Transverse colon (tissue), 4 donors: ENCODE measurements at regions not wholly inside any gene's neighbourhood (a gene's known extent, or its start where the extent isn't known, plus 50 kb on each side); places are given as distances from the start of the nearest gene placed in this dataset.

ENCODE experiments used
- DNase-seq: peaks from one replicate; pipeline ENCODE4 v3.0.0-alpha.2; 2019
- H3K27ac ChIP-seq, 4 donors: fragments of 200-600 bp; sonication (generic); 2 replicates each; pipeline ENCODE4 v1.5.1; 2016 to 2018; ENCODE audit warnings: inconsistent platforms in 4 of 4
- H3K27me3 ChIP-seq: fragments of 200-600 bp; sonication (generic); 2 replicates; pipeline ENCODE4 v1.5.1; 2017; ENCODE audit warnings: inconsistent platforms
- H3K36me3 ChIP-seq, 4 donors: fragments of 200-600 bp; sonication (generic); 2 replicates each; pipeline ENCODE4 v1.5.1; 2017 to 2019; ENCODE audit warnings: inconsistent platforms in 4 of 4
- H3K4me1 ChIP-seq, 4 donors: fragments of 200-600 bp; sonication (generic); 2 replicates each; pipeline ENCODE4 v1.5.1; 2017 to 2020; ENCODE audit warnings: inconsistent platforms in 4 of 4
- H3K4me3 ChIP-seq, 4 donors: fragments of 200-600 bp; sonication (generic); 1 replicate in 1 of 4; 2 replicates in 3 of 4; pipeline versions ENCODE4 v1.5.1 to v1.6.1; 2017 to 2019; ENCODE audit warnings: inconsistent platforms in 4 of 4
- H3K9me3 ChIP-seq, 2 donors: fragments of 200-600 bp; sonication (generic); 2 replicates each; pipeline ENCODE4 v1.5.1; 2017 to 2019; ENCODE audit warnings: inconsistent platforms in 2 of 2
- CTCF ChIP-seq, 5 experiments: fragments of 200-600 bp in 3 of 5; fragments of 450-650 bp in 2 of 5; sonication (generic) in 3 of 5; IDR thresholded peaks; 1 replicate in 2 of 5; 2 replicates in 3 of 5; pipeline ENCODE4 v1.5.1; 2016 to 2017; ENCODE audit warnings: antibody characterized with exemption in 5 of 5, inconsistent platforms in 3 of 5, mild to moderate bottlenecking in 2 of 5, moderate library complexity in 1 of 5
- EP300 ChIP-seq: sonication (generic); formaldehyde crosslinking; IDR thresholded peaks from one replicate; pipeline ENCODE4 v1.6.1; 2017; ENCODE audit warnings: antibody characterized with exemption, low read depth
- POLR2A ChIP-seq: fragments of 450-650 bp; IDR thresholded peaks from one replicate; pipeline ENCODE4 v1.6.1; 2016; ENCODE audit warnings: antibody characterized with exemption, mild to moderate bottlenecking, moderate library complexity
- POLR2AphosphoS5 ChIP-seq, 3 donors: sonication (generic); formaldehyde crosslinking; IDR thresholded peaks; one replicate each; pipeline ENCODE4 v1.6.1; 2016; ENCODE audit warnings: antibody characterized with exemption in 3 of 3
- WGBS, 2 donors: methylation state at CpG; one replicate each; pipeline ENCODE4 v1.1.5; 2018; ENCODE audit warnings: low coverage in 1 of 2; 5-methylcytosine and 5-hydroxymethylcytosine counted together
- in situ Hi-C, 4 donors: fragments of 200-750 bp; cut with MboI; loops; one replicate each; pipeline versions ENCODE4 v1.15.0 to v1.15.1; 2017; ENCODE audit warnings: low sequenced_read_pairs in 3 of 4, low pct_ligation_motif_present in 1 of 4, low pct_unique_long_range_greater_than_20kb in 1 of 4
- intact Hi-C: fragments of 100-400 bp; cut with DNase I; formaldehyde crosslinking; loops from one replicate; pipeline ENCODE4 v1.15.1; 2023; ENCODE audit warnings: low total_unique reads

GRCh38 chr9:134276453-134277245, 49.6 kb upstream of the RXRA start:
- Histone ChIP-seq H3K4me1 (no peaks in the 10 kb centered on the region), H3K9me3 (no peaks in the 10 kb centered on the region), H3K36me3 (no peaks in the 10 kb centered on the region), H3K27me3 (peaks cover 17% of the 10 kb centered on the region), H3K27ac (no peak overlapping the region), H3K4me3 (no peak overlapping the region)
- in situ Hi-C loops (no loop called here), intact Hi-C loops (no loop called here)
- TF ChIP-seq POLR2AphosphoS5 (IDR thresholded peaks at IDR 0.05) (no peak), POLR2A (no peak), CTCF (IDR thresholded peaks at IDR 0.05) (no peak), EP300 (no peak)
- DNase-seq, result no peak
- WGBS, 2 donors, result 54% methylated on average over 13 of the region's 13 CpGs; no CpG with 5 or more reads in 1 of the 2 donors
